ENCODE measurements at regions not wholly inside any gene's neighbourhood (a gene's known extent, or its start where the extent isn't known, plus 50 kb on each side); places are given as distances from the start of the nearest gene placed in this dataset.
"Not testable (repeated sequence)": the region's sequence is repeated elsewhere in the genome, so short reads cannot be mapped to it uniquely, and the experiment has no call there.

- H3K27ac Mint-ChIP-seq = no peak overlapping the region
- no peak for DNase-seq
- ChIA-PET CTCF (no interaction called here), POLR2A (no interaction called here)
- peaks cover 24% of the 10 kb centered on the region for H3K4me1 Mint-ChIP-seq
- no peaks in the 10 kb centered on the region for H3K27me3 Mint-ChIP-seq
- H3K9me3 Mint-ChIP-seq = peaks cover 3% of the 10 kb centered on the region
- no peaks in the 10 kb centered on the region for H3K36me3 Mint-ChIP-seq (ENCODE audit: low read depth)
- H3K4me3 Mint-ChIP-seq = no peak overlapping the region
These were observed 177.3 kb downstream of the C9orf152 start for GRCh38 chr9:110030632-110031031.

DNA sequence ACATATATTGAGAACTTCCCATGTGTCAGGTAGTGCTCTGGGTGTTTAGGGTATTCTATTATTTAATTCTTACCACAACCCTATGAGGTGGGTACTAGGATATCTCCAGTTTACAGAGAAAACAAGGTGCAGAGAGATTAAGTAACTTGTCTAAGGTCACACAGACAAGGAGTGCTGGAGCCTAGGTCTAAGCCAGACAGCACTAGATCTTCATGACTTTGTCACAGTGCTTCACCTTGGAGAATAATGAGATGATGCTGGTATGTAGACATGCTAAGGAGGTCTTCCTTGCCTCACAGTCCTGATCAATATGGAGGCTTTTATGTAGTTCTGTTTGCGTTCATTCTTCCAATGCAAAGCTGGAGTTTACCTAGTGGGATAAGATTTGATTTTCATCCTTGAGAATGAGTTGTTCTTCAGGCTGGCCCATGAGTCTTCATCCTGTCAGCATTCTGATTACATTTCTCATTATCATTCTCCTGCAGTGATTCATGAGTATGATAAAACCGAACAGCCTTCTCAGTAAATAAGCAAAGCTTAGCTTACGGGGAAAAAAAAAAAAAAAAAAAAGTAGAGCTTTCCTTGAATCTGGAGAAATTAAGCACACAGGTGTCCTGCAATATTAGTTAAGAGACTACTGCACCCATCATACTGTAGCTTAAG is 176.3 kb downstream of the C9orf152 start:
- H3K4me3 Mint-ChIP-seq = no peak overlapping the region
- DNase-seq = no peak
- ChIA-PET CTCF (interaction anchor here (0.8 kb wide), 1 partner anchor 128 kb away, joined by 3 read pairs; no protein-coding TSS in a partner anchor), POLR2A (no interaction called here)
- H3K27ac Mint-ChIP-seq = no peak overlapping the region
- H3K9me3 Mint-ChIP-seq = peaks cover 3% of the 10 kb centered on the region
- H3K4me1 Mint-ChIP-seq = peaks cover 24% of the 10 kb centered on the region
- no peaks in the 10 kb centered on the region for H3K27me3 Mint-ChIP-seq
- H3K36me3 Mint-ChIP-seq (ENCODE audit: low read depth) = no peaks in the 10 kb centered on the region

- POLR2A ChIA-PET; DNase-seq; CTCF ChIA-PET; H3K27me3 Mint-ChIP-seq; H3K36me3 Mint-ChIP-seq (ENCODE audit: low read depth); H3K9me3 Mint-ChIP-seq; H3K4me3 Mint-ChIP-seq; H3K27ac Mint-ChIP-seq: not testable (repeated sequence)
- H3K4me1 Mint-ChIP-seq = peaks cover 24% of the 10 kb centered on the region
These were observed 175.4 kb downstream of the C9orf152 start for GRCh38 chr9:110032532-110032931.

DNA sequence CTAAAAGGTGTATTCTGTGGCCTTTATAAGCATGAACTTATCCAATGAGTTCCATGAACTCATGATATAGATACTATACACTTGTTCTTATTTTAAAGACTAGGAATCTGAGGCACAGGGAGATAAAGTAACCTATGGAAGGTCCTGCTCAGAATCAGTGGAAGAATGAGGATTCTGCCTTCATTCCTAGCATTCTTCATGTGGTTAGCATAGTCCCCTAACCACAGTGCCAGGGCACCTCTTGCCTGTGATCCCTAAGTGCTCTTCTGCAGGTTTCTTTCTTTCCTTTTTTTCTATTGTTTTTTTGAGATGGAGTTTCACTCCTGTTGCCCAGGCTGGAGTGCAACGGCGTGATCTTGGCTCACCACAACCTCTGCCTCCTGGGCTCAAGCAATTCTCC is 174.1 kb downstream of the C9orf152 start:
- no peak overlapping the region for H3K4me3 Mint-ChIP-seq
- ChIA-PET CTCF (no interaction called here), POLR2A (no interaction called here)
- H3K27me3 Mint-ChIP-seq = peaks cover 3% of the 10 kb centered on the region
- H3K9me3 Mint-ChIP-seq = peaks cover 3% of the 10 kb centered on the region
- no peaks in the 10 kb centered on the region for H3K36me3 Mint-ChIP-seq (ENCODE audit: low read depth)
- H3K4me1 Mint-ChIP-seq = peaks cover 20% of the 10 kb centered on the region
- no peak overlapping the region for H3K27ac Mint-ChIP-seq
- DNase-seq = no peak

DNA sequence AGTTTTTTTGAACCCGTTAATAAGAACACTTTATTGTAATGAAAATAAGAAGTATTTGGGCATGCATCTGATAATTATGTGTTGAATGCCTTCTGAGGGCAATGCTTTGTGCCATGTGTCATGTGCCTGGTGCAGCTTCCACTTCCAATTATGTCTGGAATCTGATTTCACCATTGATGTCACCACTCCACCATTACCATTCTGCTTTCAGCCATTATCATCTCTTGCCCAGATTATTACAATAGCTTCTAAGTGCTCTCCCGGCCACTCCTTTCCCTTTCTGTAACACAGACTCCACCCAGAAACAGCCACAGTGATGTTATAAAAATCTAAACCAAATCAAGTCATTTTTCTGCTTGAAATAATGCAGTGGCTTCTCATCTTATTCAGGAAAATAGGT is 171.7 kb downstream of the C9orf152 start:
- DNase-seq = no peak
- no peak overlapping the region for H3K4me3 Mint-ChIP-seq
- POLR2A ChIA-PET = no interaction called here

DNA sequence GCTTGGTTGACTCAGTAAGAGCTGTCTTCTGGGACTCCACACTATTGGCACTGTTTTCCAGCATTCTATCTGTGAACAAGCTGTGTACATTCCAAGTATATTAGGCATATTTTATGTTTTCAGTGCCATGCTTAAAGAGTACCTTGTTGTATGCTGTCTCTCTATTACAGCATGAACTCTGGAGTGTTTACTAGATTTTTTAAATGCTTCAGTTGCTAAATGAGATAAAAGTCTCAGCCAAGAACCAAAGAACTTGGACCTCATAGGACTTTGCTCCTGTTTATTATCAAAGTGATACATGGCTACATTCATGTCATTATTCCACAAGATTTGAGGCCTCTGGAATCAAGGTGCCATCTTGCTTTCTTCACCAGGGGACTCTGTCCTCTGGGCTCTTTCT is 167.2 kb downstream of the C9orf152 start:
- H3K27me3 Mint-ChIP-seq = peaks cover 11% of the 10 kb centered on the region
- H3K4me1 Mint-ChIP-seq = no peaks in the 10 kb centered on the region
- no peaks in the 10 kb centered on the region for H3K9me3 Mint-ChIP-seq
- H3K27ac Mint-ChIP-seq = no peak overlapping the region
- no peak overlapping the region for H3K4me3 Mint-ChIP-seq
- no peaks in the 10 kb centered on the region for H3K36me3 Mint-ChIP-seq (ENCODE audit: low read depth)
- ChIA-PET POLR2A (no interaction called here), CTCF (no interaction called here)
- no peak for DNase-seq

More for the DNA sequence above, 171.7 kb downstream of the C9orf152 start:
- Mint-ChIP-seq H3K27ac (no peak overlapping the region), H3K4me1 (peaks cover 2% of the 10 kb centered on the region), H3K36me3 (ENCODE audit: low read depth) (no peaks in the 10 kb centered on the region), H3K9me3 (peaks cover 2% of the 10 kb centered on the region), H3K27me3 (peaks cover 9% of the 10 kb centered on the region)
- CTCF ChIA-PET = interaction anchor here (0.6 kb wide), 1 partner anchor 73 kb away, joined by 3 read pairs; no protein-coding TSS in a partner anchor

DNA sequence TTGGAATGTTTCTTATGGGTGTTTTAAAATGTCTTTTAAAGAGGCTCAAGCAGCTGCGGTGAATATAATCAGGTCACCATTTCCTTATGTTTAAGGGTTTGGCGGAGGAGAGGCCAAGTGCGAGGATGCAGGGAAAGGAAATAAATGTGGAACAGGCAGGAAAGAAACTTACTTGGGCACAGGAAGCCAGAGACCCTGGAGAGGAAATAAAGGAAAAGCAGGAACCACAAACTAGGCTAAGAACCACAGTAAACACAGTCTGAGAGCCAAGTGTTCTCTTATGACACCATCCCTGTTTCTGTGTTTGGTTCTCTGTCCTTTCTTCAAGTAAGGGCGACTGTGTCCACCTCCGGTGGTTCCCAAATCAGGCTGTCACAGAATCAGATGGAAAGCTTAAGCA is 166.5 kb downstream of the C9orf152 start:
- no peaks in the 10 kb centered on the region for H3K36me3 Mint-ChIP-seq (ENCODE audit: low read depth)
- H3K27ac Mint-ChIP-seq = no peak overlapping the region
- POLR2A ChIA-PET = no interaction called here
- no peak for DNase-seq
- H3K9me3 Mint-ChIP-seq = no peaks in the 10 kb centered on the region
- CTCF ChIA-PET = no interaction called here
- H3K4me3 Mint-ChIP-seq = no peak overlapping the region
- peaks cover 11% of the 10 kb centered on the region for H3K27me3 Mint-ChIP-seq
- no peaks in the 10 kb centered on the region for H3K4me1 Mint-ChIP-seq

DNA sequence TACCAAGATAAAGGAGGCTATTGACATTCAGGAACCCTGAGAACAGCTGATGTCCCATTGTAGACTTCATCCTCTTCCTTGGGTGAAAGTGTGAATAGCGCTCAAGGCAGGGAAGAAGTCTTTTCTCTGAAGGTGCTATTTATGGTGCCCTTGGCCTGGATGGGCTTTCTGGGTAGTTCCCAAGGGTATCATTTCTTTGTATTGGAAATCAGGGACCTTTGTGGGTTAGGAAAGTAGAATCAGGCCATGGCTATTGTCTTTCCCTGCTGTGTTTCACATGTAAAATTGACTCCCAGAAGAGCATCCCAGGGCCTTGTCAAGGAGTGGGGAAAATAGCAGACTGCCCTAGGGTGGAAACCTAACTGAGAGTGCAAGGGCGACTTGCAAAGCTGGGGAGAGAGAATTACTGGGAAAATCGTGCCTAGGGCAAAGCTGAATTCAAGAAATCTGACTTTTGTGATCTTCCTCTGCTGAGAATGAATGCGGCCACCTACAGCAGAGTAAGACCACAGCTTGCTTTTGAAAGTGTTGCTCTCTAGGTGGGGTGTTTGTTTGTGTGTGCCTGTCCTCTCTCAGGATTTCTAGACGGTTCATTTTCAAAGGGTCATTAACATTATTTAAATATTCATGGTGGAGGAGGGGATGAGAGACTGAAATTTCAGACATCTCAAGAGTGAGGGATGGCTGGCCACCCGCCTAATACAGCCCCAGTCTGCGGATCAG is 160.6 kb downstream of the C9orf152 start:
- peaks cover 36% of the 10 kb centered on the region for H3K4me1 Mint-ChIP-seq
- no peak for DNase-seq
- H3K27ac Mint-ChIP-seq = peak overlapping the region; percentile 81
- POLR2A ChIA-PET = no interaction called here
- H3K9me3 Mint-ChIP-seq = no peaks in the 10 kb centered on the region
- H3K4me3 Mint-ChIP-seq = peak overlapping the region; percentile 81
- peaks cover 4% of the 10 kb centered on the region for H3K27me3 Mint-ChIP-seq
- CTCF ChIA-PET = interaction anchor here (0.5 to 1.0 kb wide), 2 partner anchors 160 to 1858 kb away, joined by 3 read pairs; no protein-coding TSS in a partner anchor
- peaks cover 17% of the 10 kb centered on the region for H3K36me3 Mint-ChIP-seq (ENCODE audit: low read depth)

DNA sequence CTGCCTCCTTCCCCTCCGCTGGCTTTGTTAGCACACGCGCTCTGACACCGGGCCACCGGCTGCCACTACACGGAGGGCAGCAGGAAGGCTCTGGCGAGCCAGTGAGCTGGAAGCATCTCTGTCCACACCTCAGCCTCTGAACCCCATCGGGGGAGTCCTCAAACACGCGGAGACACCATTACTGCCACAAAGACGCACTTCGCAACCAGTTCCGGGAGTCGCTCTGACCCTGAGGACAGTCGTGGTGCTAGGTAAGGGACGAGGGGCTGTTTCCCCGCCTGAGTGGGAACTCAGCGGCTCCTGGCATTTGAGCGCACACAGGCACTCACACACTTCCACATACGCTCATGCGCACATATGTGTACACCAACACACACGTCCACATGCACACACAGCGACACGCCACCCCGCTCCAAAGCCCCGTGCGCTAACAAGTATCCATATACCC is 160.0 kb downstream of the C9orf152 start:
- ChIA-PET POLR2A (no interaction called here), CTCF (interaction anchor here (0.5 to 1.0 kb wide), 2 partner anchors 161 to 1858 kb away, joined by 3 read pairs; no protein-coding TSS in a partner anchor)
- H3K4me3 Mint-ChIP-seq = peak overlapping the region; percentile 81
- H3K36me3 Mint-ChIP-seq (ENCODE audit: low read depth) = peaks cover 23% of the 10 kb centered on the region
- H3K9me3 Mint-ChIP-seq = peaks cover 2% of the 10 kb centered on the region
- H3K4me1 Mint-ChIP-seq = peaks cover 42% of the 10 kb centered on the region
- peak overlapping the region; percentile 81 for H3K27ac Mint-ChIP-seq
- no peak for DNase-seq
- peaks cover 4% of the 10 kb centered on the region for H3K27me3 Mint-ChIP-seq

DNA sequence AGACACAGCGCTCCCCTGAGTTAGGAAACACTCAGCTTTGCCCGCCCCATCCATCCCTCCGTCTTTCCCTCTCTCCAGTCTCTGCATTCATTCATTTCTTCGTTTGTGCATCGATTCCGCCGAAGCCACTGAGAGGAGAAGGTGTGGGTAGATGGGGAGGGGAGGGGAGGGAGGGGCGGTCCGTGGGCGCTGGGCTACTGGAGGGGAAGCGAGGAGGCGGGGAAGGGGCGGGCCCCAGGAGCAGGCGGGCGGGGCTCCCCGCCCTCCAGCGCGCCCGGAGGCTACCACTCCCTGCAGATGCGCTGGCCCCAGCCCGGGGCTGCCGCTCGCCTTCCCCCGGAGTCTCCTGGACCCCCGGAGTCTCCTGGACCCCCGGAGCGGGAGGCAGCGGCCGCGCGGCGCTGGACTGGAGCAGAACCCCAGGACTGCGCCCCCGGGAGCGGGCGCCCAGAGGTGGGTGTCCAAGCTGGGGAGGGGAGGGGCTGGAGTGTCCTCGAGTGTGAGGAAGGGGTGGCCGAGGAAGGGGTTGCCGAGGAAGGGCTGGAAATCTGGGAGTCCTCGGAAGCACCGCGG is 159.5 kb downstream of the C9orf152 start:
- peaks cover 24% of the 10 kb centered on the region for H3K36me3 Mint-ChIP-seq (ENCODE audit: low read depth)
- peaks cover 2% of the 10 kb centered on the region for H3K9me3 Mint-ChIP-seq
- H3K27ac Mint-ChIP-seq = peak overlapping the region; percentile 83
- peaks cover 43% of the 10 kb centered on the region for H3K4me1 Mint-ChIP-seq
- H3K27me3 Mint-ChIP-seq = peaks cover 4% of the 10 kb centered on the region
- CTCF ChIA-PET = interaction anchor here (0.7 to 1.5 kb wide), 4 partner anchors 10 to 161 kb away, joined by 3 to 4 read pairs (median 4); no protein-coding TSS in a partner anchor
- POLR2A ChIA-PET = interaction anchor here (0.8 kb wide), 1 partner anchor 100 kb away, joined by 3 read pairs; no protein-coding TSS in a partner anchor
- H3K4me3 Mint-ChIP-seq = peak overlapping the region; percentile 81
- peak; percentile 86 for DNase-seq

DNA sequence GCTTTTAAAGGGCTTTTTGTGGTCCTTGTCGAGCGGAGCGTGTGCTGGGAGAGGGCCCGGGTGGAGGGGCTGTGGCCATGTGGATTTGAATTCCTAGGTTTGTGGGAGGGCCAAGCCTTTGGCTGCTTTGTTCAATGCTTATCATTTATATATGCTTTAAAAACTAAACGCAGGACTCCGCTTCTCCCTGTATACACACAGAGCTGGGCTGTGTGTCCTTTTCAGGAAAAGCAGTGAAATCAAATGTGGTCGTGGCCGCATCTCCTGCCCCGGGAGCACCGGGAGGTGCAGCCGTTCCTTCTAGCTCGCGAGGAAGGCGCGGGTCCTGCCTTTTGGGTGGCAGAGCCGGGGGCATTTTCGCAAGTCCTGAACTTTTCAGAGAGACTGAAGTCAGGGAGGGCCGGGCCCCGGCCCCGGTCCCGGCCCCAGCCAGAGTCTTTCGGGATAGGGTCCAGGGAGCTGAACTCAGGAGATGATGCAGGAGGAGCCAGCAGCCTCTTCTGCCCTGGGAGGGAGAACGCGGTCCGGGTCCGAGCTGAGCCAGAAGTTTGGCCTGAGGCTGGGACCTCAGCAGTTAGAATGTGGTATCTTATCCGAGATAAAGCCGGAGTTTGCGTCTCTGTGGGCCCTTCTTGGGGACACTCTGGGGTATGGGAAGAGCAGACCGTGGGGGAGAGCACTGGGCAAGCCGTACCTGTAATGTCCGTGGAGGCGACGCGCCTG is 158.8 kb downstream of the C9orf152 start:
- Mint-ChIP-seq H3K27ac (peak overlapping the region; percentile 83), H3K27me3 (peaks cover 4% of the 10 kb centered on the region), H3K4me3 (peak overlapping the region; percentile 81), H3K9me3 (peaks cover 2% of the 10 kb centered on the region), H3K36me3 (ENCODE audit: low read depth) (peaks cover 29% of the 10 kb centered on the region), H3K4me1 (peaks cover 48% of the 10 kb centered on the region)
- ChIA-PET CTCF (interaction anchor here (0.7 to 1.5 kb wide), 3 partner anchors 9 to 142 kb away, joined by 4 read pairs; no protein-coding TSS in a partner anchor), POLR2A (interaction anchor here (0.7 to 0.9 kb wide), 4 partner anchors 43 to 117 kb away, joined by 3 to 4 read pairs (median 3); no protein-coding TSS in a partner anchor)
- DNase-seq = peak; percentile 16

DNA sequence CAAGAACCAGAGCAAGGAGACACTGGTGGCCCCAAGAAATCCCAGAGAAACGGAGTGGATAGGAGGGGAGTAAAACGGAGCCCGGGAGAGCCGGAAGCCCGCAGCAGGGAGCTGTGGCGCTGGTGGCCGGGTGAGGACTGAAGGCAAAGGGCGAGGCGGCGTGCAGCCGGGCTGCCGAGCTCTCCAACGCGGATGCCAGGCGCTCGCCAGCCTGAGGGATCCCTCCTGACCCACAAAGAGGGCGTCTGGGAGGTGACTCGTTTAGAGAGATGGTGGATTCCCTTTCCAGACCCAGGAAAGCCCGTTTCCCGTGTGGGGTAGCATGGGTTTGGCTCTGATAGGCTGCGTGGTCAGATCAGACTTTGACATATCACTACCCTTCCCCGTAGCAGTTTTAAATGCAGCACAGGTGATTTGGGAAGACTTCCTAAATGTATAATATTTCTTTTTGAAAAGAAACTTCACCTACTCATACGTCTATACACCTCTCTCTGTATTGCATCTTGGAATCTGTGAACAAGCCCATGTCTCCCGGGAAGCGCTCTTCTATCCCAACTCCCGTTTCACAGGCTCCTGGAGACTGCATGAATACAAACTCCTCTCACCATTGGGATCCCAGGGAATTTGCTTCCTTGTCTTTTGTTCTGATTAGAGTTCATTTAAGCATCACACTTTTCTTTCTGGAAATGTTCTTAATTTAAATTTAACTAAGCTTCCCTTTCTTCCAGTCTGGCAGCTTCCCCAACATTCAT is 158.1 kb downstream of the C9orf152 start:
- H3K4me3 Mint-ChIP-seq = peak overlapping the region; percentile 81
- peaks cover 29% of the 10 kb centered on the region for H3K36me3 Mint-ChIP-seq (ENCODE audit: low read depth)
- H3K27me3 Mint-ChIP-seq = peaks cover 4% of the 10 kb centered on the region
- peak; percentile 26 for DNase-seq
- H3K9me3 Mint-ChIP-seq = peaks cover 2% of the 10 kb centered on the region
- H3K27ac Mint-ChIP-seq = peak overlapping the region; percentile 83
- H3K4me1 Mint-ChIP-seq = peaks cover 48% of the 10 kb centered on the region
- ChIA-PET CTCF (interaction anchor here (1.5 kb wide), 1 partner anchor 143 kb away, joined by 4 read pairs; no protein-coding TSS in a partner anchor), POLR2A (interaction anchor here (0.7 to 0.9 kb wide), 2 partner anchors 42 to 81 kb away, joined by 3 to 4 read pairs; no protein-coding TSS in a partner anchor)

Data from activated CD4-positive, alpha-beta T cell treated with anti-CD3 and anti-CD28 coated beads, Interleukin-2, amount 10 ng/mL, durations not matched to agents 7 days and 5 days (primary cell).